Sigmoid colon (tissue), 4 donors: ENCODE measurements at regions not wholly inside any gene's neighbourhood (a gene's known extent, or its start where the extent isn't known, plus 50 kb on each side); places are given as distances from the start of the nearest gene placed in this dataset.

Source experiments
- CTCF ChIP-seq, 4 experiments: fragments of 450-650 bp in 3 of 4; fragments of 200-600 bp in 1 of 4; IDR thresholded peaks; one replicate each; pipeline ENCODE4 v1.5.1; 2016 to 2019; ENCODE audit warnings: antibody characterized with exemption in 4 of 4, mild to moderate bottlenecking in 3 of 4, moderate library complexity in 2 of 4
- POLR2A ChIP-seq, 2 donors: fragments of 450-650 bp; IDR thresholded peaks; one replicate each; pipeline ENCODE4 v1.6.1; 2016; ENCODE audit warnings: antibody characterized with exemption in 2 of 2, mild to moderate bottlenecking in 2 of 2, moderate library complexity in 2 of 2
- POLR2AphosphoS5 ChIP-seq, 4 donors: sonication (generic); formaldehyde crosslinking; IDR thresholded peaks; one replicate each; pipeline ENCODE4 v1.6.1; 2017; ENCODE audit warnings: antibody characterized with exemption in 4 of 4

GRCh38 chr3:27589795-27590194 lies 105.6 kb upstream of the SLC4A7 start:
- TF ChIP-seq CTCF (IDR thresholded peaks at IDR 0.05) (no peak), POLR2A (IDR thresholded peaks at IDR 0.05) (no peak), POLR2AphosphoS5 (IDR thresholded peaks at IDR 0.05) (no peak)
